ENCODE measurements at regions not wholly inside any gene's neighbourhood (a gene's known extent, or its start where the extent isn't known, plus 50 kb on each side); places are given as distances from the start of the nearest gene placed in this dataset.

DNA sequence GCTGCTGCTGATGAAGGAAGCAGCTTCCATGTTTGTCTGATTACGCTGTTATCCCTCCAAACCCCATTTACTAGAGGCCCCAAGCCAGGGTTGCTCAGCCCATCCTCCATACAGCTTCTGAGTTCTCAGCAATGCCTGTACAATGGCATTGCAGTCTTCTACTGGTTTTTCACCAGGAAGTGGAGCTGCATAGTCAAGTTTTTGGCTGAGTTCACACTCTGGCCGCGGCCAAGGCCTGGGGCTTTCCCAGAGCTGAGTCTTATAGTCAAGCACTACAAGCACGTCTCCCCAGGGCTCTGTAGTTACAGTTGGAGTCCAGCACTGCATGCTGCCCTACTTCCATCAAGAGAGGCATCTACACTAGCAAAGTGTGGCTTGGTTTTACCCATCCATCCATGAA lies 182.5 kb downstream of the POU4F1 start:
- DNase-seq, result no peak

DNA sequence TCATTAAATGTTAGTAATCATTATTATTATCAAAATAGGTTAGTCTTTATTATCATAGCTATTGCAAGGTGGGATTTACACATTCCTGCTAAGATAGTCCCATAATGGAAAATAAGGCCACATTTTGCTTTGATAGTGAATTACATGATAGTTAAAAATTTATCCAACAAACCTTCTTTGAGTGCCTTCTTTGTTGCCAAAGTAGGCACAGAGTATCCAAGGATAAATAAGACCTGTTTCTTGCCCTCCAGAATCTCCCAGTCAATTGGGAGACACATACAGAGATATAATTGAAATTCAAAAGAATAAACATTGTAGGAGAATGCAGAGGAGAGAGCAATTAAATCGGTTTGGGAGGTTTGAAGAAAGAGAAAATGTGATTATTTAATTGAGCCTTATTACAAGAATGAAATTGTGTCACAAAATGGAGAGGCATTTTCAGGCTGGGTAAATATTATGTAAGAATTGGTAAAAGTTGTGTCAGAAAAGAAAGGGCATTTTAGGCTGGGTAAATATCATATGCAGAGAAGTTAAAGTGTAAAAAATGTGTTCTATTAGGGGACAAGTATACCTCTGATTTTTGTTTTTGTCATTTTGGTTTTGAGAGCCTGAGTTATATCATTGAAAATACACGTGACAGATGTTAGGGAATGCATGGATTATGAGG lies 189.3 kb downstream of the POU4F1 start:
- DNase-seq, result no peak

DNA sequence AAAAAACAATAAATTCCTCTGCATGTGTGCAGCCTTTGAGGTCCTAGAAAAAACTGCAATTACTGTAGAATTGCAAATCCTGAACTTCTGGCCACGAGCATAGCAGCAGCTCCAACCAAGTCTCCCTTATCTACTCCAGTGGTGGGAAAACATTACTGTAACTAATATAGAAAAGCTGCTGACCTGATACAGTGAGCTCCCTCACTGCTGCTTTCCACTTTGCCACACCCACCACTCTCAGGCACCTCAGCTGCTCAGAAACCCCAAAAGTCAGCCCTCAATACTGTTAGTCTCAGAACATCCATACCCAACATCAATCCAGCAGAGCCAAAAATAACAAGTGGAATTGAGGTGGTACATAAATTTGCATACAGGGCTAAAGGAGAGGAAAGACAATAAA lies 192.5 kb downstream of the POU4F1 start:
- no peak for DNase-seq

DNA sequence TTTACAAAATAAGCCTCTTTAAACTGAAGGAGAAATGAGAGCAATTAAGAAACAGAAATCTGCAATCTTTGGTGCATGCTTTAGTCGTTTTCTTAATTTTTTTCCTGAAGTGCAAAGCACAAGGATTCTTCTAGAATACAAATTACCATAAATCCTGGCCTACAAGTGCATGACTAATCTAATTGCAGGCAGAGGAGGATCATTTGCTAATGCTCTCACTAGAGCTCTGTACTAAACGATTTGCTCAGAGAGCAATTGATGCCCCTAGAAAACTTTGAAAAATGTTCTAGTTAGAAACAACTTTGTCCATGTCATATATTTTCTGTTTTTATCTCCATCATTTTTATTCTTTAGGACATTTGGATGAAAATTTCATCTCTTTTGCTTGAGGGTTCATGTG lies 193.2 kb downstream of the POU4F1 start:
- DNase-seq, result no peak

DNA sequence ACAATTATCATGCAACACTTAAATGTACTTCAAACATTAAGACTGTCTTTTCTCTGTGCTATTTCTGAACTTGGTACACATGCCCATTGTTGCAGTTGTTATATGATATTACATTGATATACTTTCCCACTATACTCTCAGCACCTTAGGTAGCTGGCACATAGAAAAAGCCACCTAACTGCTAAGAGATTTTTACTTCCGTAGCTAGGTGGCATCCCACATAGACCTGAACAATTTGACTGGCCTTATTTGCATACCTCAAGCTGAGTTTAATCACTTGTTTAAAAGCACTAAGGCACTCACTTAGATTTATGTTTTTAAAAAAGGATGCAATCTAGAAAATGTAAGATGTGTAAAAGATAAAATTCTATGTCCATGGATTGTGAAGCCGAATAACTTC lies 194.2 kb downstream of the POU4F1 start:
- DNase-seq, result no peak

DNA sequence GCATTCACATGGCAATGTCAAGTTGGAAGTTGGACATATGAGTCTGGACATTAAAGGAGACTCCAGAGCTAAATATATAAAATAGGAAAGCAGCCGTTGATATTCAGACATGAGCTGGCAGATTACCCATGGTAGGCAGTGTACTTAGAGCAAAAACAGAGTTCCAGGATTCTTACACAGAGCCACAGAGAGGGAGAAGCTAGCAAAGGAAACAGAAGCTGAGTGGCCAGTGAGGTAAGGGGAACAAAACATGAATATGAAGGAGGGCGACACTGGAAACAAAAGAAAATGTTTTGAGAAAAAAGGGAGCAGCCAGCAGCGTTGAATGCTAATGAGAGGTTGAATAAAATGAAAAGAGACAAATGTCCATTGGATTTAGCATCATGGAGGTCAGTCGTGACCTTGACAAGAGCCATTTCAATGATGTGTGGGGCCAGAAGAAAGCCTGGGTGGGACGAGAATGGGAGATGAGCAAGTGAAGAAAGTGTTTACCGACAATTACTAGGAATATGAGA lies 198.4 kb downstream of the POU4F1 start:
- DNase-seq, result no peak

DNA sequence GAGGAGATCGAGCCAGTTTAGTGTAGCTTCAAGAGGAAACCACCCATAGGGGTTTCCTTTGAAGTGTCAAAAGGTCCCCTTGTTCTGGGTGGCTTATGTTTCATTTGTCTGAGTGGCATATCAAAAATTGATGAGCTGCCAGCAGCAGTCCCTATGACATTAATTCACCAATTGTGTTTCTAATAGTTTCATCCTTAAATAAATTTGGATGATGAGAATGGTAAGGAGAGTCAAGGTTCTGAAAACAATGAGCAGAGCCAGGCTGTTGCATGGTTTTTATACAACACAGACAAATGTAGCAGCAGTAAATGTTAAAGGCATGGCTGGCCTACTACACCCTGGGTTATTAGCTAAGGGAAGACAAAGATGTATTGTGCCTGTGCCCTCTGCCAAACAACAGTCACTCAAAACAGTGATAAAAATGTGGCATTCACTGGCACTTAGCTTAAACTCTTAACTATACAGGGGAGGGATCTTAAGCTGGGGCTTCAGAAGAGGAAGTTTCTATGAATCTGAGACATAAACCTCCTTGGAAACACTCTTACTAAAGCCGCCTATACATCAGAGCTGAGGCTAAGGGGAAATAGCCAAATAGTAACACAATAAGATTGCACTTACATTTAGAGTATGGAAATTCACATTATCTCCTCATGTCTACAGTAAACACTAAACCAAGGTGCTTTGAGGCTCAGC lies 200.5 kb downstream of the POU4F1 start:
- no peak for DNase-seq

DNA sequence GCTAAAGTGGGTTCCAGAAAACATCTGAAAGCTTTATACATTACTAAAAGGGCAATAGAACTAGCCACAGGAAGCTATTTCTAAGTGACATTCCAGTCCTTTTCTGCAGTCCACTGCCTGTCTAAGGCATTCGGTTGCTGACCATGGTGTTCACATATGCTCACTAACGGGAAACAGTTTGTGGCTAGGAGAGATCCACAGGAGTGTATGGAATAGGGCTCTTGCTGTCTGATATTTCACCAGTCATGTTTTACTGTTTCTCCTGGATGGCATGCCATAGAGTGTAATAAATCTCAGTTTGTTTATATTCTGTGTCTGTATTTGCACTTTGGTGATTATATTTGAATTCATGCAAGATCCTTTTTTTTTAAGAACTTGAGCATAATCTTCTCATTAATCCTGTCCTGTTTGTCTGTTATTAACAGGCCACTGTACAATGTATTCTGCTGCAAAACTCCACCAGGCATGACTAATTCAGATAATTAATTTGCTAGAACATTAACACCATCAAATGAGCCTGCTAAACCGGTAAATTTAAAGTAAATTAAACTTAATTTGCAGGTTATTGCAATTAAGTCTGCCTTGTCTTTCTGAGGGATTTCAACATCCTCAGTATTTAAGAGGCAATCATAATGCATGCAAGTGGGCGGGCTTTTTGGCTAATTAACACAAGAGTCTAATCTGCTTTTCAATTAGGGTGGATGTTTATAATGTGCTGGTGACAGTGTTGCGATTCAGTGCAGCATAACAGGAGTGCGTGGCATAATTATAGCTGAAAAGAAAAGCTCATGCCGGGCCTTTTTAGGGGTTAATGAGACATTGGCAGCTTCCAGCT lies 201.3 kb downstream of the POU4F1 start:
- no peak for DNase-seq

DNA sequence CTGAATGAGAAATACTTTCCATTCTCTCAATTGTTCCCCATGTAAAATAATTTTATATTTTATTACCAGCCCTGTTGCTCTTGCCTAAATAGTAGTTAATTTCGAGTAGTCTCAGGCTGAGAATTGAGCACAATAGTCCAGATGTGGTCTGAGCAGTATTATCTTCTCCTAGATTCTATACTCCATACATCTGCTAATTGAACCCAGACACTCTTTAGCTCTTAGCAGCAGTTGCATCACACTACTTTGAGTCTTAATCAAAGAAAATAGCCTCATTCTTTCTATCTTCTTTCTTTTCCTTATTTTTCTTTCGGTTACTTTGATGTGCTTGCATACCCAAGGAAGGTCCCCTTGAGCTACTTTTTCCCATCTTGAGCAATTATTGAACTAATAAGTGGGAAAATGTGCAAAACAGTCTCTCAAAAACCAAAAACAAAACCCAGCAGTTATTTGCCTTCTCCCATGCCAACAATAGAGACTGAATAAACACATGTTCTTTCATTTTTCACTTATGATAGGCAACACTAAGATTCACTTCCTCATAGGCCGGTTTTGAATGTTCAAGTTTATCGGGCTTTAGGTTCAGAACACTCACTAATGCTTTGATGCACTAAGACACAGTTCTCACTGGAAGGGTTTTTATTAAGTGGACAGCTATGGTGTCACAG lies 204.5 kb downstream of the POU4F1 start:
- no peak for DNase-seq

DNA sequence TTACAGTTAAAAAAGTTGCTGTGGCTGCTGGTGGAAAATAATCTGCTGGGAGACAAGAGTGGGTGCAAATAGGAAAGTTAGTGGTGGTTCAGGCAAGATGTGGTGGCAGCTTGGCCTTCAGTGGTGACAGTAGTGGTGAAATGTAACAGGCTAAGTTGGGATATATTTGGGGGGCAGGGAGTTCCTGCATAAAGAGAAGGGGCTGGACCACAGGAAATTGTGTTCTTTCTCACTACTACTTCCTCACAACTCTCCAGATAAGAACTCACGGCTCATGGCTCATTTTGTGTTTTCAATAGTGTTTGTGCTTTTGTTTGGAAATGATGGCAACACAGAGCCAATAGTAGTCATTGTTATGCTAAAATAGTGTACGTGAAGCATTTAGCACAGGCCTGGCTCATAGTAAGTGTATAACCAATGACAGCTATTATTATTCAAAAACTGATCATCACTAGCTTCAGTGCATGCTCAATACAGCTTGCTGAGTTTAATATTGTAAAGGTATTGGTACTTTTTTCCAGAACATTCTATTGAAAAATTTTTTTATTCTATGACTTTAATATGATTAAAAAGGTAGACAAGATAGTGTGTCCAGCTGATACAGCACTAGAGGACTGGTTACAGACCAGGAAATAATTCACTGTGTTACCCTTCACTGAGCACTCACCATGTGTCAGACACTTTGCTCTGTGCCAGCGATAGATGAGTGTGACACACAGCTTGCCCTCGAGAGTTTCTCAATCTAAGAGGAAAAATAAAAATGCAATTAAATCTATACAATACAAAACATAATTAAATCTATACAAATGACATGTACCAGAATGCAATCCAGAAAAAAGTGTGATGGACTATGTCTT lies 209.8 kb downstream of the POU4F1 start:
- DNase-seq, result no peak

DNA sequence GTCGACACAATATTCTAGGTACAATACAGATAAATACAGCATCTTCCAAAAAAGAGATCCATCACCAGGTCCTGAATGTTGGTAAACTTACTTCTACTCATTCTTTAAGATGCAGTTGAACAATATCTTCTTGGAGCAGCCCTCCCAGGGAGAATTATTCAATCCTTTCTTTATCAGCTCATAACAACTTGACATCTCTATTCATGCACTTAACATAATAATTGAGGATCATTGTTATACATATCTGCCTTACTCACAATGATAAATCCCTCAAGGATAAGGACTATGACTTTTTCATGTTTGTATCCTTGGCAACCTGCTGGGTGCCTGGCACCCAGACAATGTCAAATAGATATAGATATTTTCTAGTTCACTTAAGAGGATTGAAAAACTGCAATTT lies 219.5 kb downstream of the POU4F1 start:
- DNase-seq, result no peak

DNA sequence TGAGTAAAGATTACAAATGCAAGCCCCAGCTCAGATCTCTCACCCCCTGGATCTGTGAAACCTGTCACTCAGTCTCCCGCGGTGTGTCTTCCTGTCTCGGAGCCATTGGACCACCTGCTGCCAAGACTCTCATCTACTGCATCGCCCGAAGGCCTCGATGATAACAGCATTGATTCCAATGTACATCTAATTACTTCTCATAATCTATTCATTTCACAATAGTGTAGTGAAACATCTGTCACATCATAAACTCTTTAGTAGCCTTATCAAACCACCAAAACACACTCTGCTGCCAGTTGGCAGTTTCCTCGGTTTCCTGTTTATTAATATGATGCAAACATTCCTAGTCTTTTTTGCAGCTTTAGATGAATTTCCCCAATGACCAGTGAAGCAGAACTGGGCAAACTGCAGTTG lies 220.3 kb downstream of the POU4F1 start:
- DNase-seq, result no peak

DNA sequence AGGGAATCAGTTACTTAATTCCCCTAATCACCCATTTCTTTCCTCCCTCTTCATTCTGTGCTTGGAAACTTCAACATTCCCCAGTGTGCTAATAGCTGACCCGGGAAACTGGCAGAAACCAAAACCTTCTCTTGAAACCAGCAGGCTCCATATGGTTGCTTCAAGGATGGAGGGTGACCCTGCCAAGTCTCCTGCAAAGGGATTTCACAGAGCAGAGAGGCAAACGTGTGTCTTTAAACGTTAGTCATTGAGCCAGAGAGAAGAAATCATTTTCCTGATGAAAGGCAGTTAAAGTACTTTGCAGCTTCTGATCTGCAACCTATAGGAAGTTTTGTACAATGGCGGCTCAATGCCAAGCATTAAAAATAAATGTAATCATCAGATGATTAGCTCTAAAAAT lies 220.9 kb downstream of the POU4F1 start:
- DNase-seq, result no peak

DNA sequence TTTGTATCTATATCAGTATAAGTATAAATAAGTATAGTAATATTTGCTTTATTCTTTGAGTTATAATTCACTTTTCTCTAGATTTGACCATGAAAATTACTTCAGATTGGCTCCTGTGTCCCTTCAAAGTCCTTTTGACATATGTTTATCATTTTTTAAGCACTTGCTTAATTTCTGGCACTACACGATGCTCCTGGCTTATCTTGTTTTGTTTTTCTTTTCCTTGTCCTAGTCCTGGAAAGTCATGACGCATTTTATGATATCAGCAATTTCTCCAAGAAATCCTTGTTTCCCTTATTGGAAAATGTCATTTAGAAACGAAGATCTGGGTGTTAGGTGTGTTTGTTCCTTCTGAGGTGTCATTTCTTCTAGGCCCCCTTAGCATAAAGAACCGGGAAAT lies 226.5 kb downstream of the POU4F1 start:
- DNase-seq, result no peak

DNA sequence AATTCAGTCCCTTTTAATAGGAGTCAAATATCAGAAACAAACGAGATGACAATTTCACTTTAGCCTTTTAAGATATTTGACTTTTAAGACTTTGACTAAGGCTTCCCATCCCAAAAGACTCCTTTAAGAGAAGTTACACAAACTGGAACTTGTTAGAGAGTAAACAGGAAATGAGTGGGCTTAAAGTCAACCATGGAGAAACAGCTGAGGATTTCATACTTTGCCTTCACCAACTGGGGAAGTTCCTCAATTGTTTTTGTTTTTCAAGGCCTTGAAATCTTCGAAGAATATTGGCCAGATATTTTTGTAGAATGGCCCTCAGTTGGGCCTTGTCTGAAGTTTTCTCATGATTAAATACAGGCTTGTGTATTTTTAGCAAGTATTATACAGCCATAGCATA lies 227.3 kb downstream of the POU4F1 start:
- DNase-seq, result peak; percentile 5

DNA sequence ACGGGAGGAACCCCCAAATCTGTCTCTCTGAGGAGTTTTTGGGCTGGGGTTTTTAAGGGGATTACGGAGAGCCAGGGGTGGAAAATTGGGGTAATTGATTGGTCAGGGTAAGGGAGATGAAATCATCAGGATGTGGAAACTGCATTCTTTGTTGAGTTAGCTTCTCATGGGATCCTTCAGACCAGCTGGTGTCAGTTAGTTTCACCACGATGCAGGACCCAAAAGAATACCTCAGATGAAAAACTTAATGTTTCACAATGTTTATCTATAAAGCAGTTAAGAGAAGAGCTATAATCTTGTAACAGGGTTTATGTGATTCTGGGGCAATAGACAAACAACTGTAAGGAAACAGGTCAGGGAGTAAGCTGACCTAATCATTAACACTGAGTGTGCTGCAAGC lies 230.8 kb downstream of the POU4F1 start:
- DNase-seq, result peak; percentile 52

DNA sequence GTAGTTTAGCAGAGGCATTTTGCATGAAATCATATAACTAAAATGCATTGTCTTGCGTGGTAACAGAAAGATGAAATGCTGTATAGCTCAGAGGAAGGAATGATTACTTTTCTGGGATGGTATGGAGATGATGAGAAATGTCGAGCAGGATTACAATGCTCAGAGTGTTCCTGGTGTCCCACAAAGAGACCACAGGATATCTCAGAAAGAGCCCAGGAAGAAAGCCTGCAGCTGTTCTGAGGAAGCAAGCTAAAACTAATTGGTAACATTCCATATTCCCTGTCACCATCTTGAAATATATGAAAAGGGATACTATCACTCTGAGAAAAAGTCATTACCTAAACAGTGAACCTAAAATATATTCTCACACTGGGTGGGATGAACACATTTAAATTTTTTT lies 233.1 kb downstream of the POU4F1 start:
- DNase-seq, result no peak

DNA sequence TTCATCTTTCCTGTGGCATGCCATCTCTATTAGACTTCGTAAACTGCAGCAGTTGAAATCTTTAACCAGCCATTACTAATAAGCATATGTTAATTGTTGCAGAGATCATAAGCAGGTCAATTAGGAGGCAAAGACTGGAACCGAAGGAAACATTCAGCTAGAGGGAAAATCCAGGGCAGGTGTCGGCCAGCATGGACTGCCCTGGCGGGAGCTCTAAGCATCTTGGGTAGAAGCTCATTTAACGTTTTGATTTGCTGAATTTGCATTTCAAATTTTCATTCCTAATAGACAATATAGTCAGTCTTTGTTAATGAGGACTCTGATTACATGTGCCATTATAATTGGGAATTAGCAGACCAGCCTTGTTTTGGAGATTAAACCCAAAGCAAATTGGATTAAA lies 238.6 kb downstream of the POU4F1 start:
- no peak for DNase-seq

DNA sequence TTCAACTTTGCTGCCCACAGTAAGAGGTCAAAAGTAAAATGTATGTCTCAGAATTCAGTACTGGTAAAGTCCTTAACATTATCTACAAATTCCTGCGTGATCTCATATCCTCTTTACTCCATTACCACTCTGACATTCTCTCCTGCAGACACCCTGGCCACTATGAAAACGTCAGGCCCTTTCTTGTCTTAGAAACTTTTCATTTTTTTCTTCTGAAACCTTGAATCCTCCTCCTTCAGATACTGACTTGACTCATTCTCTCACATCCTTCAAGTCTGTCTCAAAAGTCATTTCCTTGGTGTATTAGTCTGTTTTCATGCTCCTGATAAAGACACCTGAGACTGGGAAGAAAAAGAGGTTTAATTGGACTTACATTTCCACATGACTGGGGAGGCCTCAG lies 262.3 kb downstream of the POU4F1 start:
- DNase-seq, result no peak

DNA sequence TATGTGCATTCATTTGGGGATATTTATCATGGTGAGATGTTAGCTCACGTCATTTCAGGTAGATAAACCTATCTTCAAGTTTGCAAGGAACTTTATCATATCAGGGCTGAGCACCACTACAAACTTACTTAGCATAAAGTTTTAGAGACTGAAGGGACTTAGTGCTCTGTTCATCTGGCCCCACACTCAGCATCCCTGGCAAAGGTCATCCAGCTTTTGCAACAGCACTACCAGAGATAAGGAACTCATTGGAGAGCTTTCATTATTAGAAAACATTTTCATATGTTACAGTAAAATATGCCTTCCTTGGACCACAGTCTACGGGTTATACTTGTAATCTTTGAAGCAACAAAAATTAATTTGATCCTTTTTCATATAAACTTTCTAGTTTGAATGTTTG lies 263.4 kb downstream of the POU4F1 start:
- no peak for DNase-seq

DNA sequence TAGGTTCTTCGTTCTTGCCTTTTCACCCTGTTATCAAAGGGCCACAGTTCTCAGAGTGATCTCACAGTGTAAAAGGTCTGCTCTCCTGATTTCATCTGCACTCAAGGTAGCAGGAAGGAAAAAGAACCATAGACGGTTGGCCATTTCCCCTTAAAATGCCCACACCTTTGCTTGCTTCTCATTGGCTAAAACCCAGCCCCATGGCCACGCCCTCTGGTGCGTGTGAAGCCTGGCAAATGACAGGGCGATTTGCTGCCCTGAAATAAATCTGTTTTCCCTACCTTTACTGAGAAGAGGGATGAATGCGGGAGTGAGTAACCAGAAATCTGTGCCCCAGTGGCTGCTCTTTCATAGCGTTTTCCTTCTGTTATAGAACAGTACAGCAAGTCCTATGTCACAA lies 269.3 kb downstream of the POU4F1 start:
- DNase-seq, result no peak

DNA sequence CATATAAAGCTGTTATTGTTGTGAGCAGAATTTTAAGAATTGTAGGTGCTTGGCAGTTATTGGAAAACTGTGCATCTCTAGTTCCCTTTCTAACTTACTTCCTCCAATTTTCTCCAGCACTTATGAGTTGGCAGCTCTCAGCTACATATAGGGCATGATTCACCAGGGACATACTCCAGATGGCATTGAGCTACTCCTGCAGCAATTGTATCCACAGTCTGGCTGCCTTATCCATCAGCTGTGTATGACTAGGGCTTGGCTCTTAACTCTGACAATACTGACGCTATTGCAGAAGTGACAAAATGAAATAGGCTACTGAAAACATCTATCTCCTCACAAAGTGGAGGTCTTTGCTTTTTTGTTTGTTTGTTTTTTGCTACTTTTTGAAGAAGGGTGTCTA lies 276.7 kb downstream of the POU4F1 start:
- peak; percentile 74 for DNase-seq
